Activated CD8-positive, alpha-beta T cell treated with anti-CD3 and anti-CD28 coated beads for 36 hours (primary cell): ENCODE measurements at regions not wholly inside any gene's neighbourhood (a gene's known extent, or its start where the extent isn't known, plus 50 kb on each side); places are given as distances from the start of the nearest gene placed in this dataset.
"Not testable (repeated sequence)": the region's sequence is repeated elsewhere in the genome, so short reads cannot be mapped to it uniquely, and the experiment has no call there.

ENCODE experiments used
- ATAC-seq: fragments of 200-7000 bp; cut with Tn5 transposase; one replicate; pipeline ENCODE4 v1.10.0; 2021; ENCODE audit warnings: mild to moderate bottlenecking, moderate library complexity
- CTCF ChIA-PET: fragments of 350-600 bp; sonication (Branson Sonifier 250); formaldehyde crosslinking; loops from one replicate; lab custom pipeline; 2021; ENCODE audit warnings: antibody characterized with exemption; lab: Charles Lee
- POLR2A ChIA-PET: fragments of 350-600 bp; sonication (Branson Sonifier 250); formaldehyde crosslinking; loops from one replicate; lab custom pipeline; 2021; ENCODE audit warnings: antibody characterized with exemption; lab: Charles Lee
- DNase-seq: peaks from one replicate; pipeline ENCODE4 v3.0.0-alpha.2; 2020
- H3K27ac Mint-ChIP-seq: one replicate; pipeline ENCODE4 v1.8.0; 2021; ENCODE audit warnings: mild to moderate bottlenecking, mixed read lengths
- H3K27me3 Mint-ChIP-seq: one replicate; pipeline ENCODE4 v1.8.0; 2021; ENCODE audit warnings: mixed read lengths
- H3K36me3 Mint-ChIP-seq: one replicate; pipeline ENCODE4 v1.8.0; 2021; ENCODE audit warnings: low read depth, mixed read lengths
- H3K4me1 Mint-ChIP-seq: one replicate; pipeline ENCODE4 v1.8.0; 2021; ENCODE audit warnings: low read depth, mixed read lengths
- H3K4me3 Mint-ChIP-seq: one replicate; pipeline ENCODE4 v1.8.0; 2021; ENCODE audit warnings: mild to moderate bottlenecking, moderate library complexity, mixed read lengths
- H3K9me3 Mint-ChIP-seq: one replicate; pipeline ENCODE4 v1.8.0; 2021; ENCODE audit warnings: mixed read lengths
- intact Hi-C: fragments of 100-400 bp; cut with micrococcal nuclease; formaldehyde crosslinking; loops from one replicate; pipeline ENCODE4 v1.10.0; 2022
- TF ChIP-seq, protein P1 (sequence below): fragments of 200-600 bp; IDR thresholded peaks from one replicate; pipeline ENCODE4 v1.8.0; 2022; ENCODE audit warnings: antibody characterized with exemption, mild to moderate bottlenecking

- TF ChIP-seq, protein P1, sequence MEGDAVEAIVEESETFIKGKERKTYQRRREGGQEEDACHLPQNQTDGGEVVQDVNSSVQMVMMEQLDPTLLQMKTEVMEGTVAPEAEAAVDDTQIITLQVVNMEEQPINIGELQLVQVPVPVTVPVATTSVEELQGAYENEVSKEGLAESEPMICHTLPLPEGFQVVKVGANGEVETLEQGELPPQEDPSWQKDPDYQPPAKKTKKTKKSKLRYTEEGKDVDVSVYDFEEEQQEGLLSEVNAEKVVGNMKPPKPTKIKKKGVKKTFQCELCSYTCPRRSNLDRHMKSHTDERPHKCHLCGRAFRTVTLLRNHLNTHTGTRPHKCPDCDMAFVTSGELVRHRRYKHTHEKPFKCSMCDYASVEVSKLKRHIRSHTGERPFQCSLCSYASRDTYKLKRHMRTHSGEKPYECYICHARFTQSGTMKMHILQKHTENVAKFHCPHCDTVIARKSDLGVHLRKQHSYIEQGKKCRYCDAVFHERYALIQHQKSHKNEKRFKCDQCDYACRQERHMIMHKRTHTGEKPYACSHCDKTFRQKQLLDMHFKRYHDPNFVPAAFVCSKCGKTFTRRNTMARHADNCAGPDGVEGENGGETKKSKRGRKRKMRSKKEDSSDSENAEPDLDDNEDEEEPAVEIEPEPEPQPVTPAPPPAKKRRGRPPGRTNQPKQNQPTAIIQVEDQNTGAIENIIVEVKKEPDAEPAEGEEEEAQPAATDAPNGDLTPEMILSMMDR = peak; percentile 43
- POLR2A ChIA-PET = no interaction called here
- DNase-seq (peak; percentile 2), ATAC-seq (no peak)
- H3K4me1 Mint-ChIP-seq = no peaks in the 10 kb centered on the region
- no peaks in the 10 kb centered on the region for H3K36me3 Mint-ChIP-seq
- intact Hi-C loops = no loop called here
- no peak overlapping the region for H3K4me3 Mint-ChIP-seq
- H3K9me3 Mint-ChIP-seq = peaks cover 8% of the 10 kb centered on the region
- CTCF ChIA-PET = no interaction called here
- H3K27me3 Mint-ChIP-seq = no peaks in the 10 kb centered on the region
- H3K27ac Mint-ChIP-seq = no peak overlapping the region
These were observed 465.1 kb upstream of the PCDH20 start for GRCh38 chr13:61880578-61881283.

DNA sequence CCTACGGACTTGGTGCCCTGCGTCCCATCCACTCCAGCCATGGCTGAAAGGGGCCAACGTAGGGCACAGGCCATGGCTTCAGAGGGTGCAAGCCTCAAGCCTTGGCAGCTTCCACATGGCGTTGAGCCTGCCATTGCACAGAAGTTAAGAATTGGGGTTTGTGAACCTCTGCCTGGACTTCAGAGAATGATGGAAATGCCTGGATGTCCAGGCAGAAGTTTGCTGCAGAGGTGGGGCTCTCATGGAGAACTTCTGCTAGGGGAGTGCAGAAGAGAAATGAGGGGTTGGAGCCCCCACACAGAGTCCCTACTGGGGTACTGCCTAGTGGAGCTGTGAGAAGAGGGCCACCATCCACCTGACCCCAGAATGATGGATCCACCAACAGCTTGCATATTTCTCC lies 462.9 kb upstream of the PCDH20 start:
- DNase-seq, CTCF ChIA-PET, H3K4me3 Mint-ChIP-seq, H3K36me3 Mint-ChIP-seq, H3K27me3 Mint-ChIP-seq, intact Hi-C loops, POLR2A ChIA-PET, ATAC-seq, H3K4me1 Mint-ChIP-seq, H3K27ac Mint-ChIP-seq: not testable (repeated sequence)
- H3K9me3 Mint-ChIP-seq = peaks cover 15% of the 10 kb centered on the region

GRCh38 chr13:61874970-61875579 lies 459.4 kb upstream of the PCDH20 start:
- DNase-seq (no peak), ATAC-seq (no peak)
- Mint-ChIP-seq H3K27me3 (no peaks in the 10 kb centered on the region), H3K4me1 (no peaks in the 10 kb centered on the region), H3K9me3 (peaks cover 14% of the 10 kb centered on the region), H3K4me3 (no peak overlapping the region), H3K27ac (no peak overlapping the region), H3K36me3 (no peaks in the 10 kb centered on the region)
- TF ChIP-seq, protein P1 = no peak
- intact Hi-C loops = no loop called here
- POLR2A ChIA-PET = no interaction called here
- CTCF ChIA-PET = no interaction called here

DNA sequence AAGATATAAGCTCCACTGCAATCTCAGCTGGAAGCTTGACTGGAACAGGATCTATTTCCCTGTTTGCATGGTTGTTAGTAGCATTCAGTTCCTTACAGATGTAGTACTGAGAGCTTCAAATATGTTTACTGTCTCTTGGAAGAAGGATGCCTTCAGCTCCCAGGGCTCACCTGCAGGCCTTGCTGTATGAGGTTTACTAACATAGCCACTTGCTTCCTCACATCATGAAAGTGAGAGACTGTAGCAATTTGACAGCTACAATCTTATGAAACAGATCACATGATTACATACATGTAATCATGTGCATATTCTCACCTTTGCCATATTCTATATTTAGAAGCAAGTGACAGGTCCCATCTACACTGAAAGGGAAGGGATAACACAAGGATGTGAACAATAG lies 458.1 kb upstream of the PCDH20 start:
- DNase-seq (no peak), ATAC-seq (no peak)
- peaks cover 10% of the 10 kb centered on the region for H3K9me3 Mint-ChIP-seq
- intact Hi-C loops = no loop called here
- H3K27me3 Mint-ChIP-seq = no peaks in the 10 kb centered on the region
- TF ChIP-seq, protein P1 = no peak
- H3K36me3 Mint-ChIP-seq = no peaks in the 10 kb centered on the region
- H3K4me3 Mint-ChIP-seq = no peak overlapping the region
- no peak overlapping the region for H3K27ac Mint-ChIP-seq
- CTCF ChIA-PET = no interaction called here
- no peaks in the 10 kb centered on the region for H3K4me1 Mint-ChIP-seq
- POLR2A ChIA-PET = interaction anchor here (0.6 kb wide), 1 partner anchor 93 kb away, joined by 3 read pairs; no protein-coding TSS in a partner anchor

- Mint-ChIP-seq H3K27me3 (no peaks in the 10 kb centered on the region), H3K4me3 (no peak overlapping the region), H3K36me3 (no peaks in the 10 kb centered on the region), H3K4me1 (no peaks in the 10 kb centered on the region), H3K9me3 (peaks cover 8% of the 10 kb centered on the region), H3K27ac (no peak overlapping the region)
- no peak for ATAC-seq
- POLR2A ChIA-PET = no interaction called here
- TF ChIP-seq, protein P1 = no peak
- no peak for DNase-seq
- intact Hi-C loops = no loop called here
- CTCF ChIA-PET = no interaction called here
These were observed 441.5 kb upstream of the PCDH20 start for GRCh38 chr13:61857198-61857597.
